Stimulated activated CD8-positive, alpha-beta memory T cell treated with anti-CD3 and anti-CD28 coated beads, Interleukin-2, amount 100 ng/mL, for 48 hours (primary cell): ENCODE measurements at regions not wholly inside any gene's neighbourhood (a gene's known extent, or its start where the extent isn't known, plus 50 kb on each side); places are given as distances from the start of the nearest gene placed in this dataset.
"Not testable (repeated sequence)": the region's sequence is repeated elsewhere in the genome, so short reads cannot be mapped to it uniquely, and the experiment has no call there.

Experiments used
- DNase-seq, 2 donors: peaks; one replicate each; pipeline ENCODE4 v3.0.0-alpha.2; 2020; ENCODE audit warnings: low read depth in 2 of 2

DNA sequence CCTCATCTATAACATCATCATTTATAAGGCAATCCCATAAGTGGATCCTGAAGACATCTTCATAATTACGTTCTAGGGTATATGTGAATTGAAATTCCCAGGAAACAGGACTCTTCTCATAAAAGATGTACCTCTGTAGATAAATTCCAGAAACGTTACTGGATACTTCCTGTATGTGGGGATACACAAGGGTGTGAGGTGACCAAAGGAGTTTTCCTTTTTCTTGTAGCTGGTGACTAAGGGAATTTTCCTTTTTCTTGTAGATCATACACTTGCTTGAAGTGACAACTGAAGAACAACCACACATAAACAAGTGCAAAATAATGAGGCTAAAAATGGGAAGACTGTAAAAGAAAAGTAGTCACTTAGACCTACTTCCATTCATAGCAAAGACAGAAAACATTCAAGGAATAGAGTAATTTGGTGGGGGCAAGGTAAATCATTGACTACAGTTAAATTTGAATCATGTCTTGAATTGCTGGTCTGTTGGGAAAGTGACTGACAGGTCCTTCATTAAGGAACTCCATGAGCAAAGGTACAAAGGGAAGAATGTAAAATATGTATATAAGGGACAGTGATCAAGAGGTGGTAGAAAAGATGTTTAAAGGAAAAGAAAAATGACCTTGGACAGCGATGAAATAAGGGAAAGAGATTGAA is 53.2 kb upstream of the UBE2E3 start:
- DNase-seq = no peak

DNA sequence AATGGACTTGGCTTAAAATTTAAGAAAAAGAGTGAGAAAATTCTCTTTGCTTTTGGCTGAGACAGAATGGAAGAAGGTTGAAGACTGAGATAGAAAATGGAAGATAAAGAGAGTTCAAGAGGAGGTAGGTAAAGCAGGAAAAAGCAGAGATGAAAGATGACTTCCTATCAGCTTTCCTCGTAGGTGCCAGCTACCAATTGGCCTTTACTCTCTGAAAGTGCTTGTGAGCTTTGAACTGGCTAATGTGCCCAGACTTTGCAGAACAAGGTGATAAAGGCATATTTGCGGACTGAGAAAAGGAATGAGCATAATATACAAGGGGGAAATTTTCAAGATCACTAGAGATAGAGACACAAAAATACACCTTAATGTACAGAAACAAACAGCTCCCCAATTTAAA is 54.7 kb upstream of the UBE2E3 start:
- no peak for DNase-seq

DNA sequence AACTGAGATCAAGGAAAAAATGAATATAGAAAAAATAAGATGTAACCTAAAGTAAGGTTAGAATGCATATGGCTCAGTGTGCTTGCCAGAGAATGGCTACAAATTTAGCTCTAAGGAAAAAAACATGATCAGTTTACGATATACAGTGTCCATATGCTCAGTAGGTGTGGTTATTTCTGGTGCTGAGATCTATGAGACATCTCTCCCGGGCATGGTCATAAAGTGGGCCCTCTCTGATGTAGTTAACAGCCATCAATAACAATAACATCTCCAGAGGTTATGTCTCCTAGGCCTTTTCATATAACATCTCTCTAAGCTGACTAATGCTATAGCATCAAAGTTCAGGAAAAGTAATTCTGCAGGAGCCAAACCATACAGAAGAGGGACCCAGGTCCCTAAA is 56.3 kb upstream of the UBE2E3 start:
- no peak for DNase-seq

GRCh38 chr2:180910831-180911665 is 69.4 kb upstream of the UBE2E3 start:
- no peak for DNase-seq

DNA sequence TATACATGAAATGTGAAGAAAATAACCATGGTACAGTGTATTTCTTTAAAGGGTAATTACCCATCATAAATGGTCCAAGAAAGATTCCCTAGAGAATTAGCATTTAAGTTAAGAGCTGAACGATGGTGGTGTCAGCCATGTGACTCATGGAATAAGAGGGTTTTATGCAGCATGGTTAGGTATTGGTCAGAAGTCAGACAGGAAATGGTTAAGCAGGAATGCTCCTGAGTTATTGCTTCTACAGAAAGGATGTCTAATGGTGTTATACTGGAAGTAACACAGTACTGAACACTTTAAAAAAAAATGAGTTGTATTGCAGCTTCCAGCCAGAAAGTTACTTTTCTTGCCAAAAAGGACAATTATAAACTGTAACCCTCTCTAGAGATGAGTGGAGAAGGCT is 72.7 kb upstream of the UBE2E3 start:
- no peak for DNase-seq

GRCh38 chr2:180905461-180905860 is 74.9 kb upstream of the UBE2E3 start:
- DNase-seq = no peak

GRCh38 chr2:180905002-180905401 is 75.4 kb upstream of the UBE2E3 start:
- no peak for DNase-seq

GRCh38 chr2:180901331-180901730 is 79.1 kb upstream of the UBE2E3 start:
- DNase-seq = no peak

- no peak for DNase-seq
Measured at GRCh38 chr2:180893752-180894151, 86.7 kb upstream of the UBE2E3 start.

DNA sequence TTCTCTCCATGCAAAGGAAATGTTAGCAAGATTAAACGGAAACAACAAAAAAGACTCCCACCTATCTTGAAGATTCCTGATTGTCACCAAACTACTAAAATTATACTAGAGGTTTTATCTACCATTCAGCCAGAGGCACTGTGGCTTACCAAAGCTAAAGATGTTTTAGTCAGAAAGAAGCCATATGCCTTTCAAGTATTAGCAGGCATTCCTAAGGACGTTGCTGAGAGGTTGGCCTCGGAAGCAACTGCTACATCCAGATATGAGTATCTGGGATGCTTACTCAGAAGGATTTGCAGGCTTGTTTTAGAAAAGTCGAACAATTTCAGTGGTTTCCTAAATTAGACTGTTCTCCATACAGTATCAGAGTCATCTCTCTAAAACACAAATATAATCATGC is 88.3 kb upstream of the UBE2E3 start:
- no peak for DNase-seq

- no peak for DNase-seq
Measured at GRCh38 chr2:180891360-180891759, 89.0 kb upstream of the UBE2E3 start.

DNA sequence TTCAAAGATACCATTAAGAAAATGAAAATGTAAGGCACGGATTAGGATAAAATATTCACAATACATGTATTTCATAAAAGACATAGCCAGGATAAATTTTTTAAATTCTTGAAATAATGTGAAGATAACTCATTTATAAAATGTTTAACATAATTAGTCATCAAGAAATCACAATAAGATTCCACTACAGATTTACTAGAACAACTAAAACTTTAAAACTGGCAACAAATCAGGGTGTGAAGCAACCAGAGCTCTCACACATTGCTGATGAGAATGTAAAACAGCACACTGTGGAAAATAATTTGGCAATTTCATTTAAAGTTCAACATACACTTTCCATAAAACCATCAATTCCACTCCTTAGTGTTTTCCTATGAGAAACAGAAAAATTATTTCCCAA is 89.6 kb upstream of the UBE2E3 start:
- DNase-seq = no peak

DNA sequence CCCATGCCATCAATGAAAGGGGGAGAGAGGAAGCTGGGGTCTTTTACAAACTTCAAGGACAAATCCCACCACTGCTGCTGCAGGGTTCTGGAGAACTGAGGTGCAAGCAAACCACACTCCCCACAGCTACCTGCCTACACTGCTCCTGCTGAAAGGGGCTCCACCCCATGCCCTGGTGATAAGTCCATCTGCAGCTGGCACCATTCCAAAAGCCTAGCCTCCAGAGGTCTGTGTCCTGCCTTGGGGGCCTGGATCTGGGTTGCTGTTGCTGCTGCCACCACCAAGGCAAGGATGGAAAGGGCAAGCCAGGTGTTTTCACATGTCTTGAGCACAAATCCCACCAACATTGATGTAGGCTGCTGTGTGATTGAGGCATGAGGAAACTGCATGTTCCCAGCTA is 97.4 kb upstream of the UBE2E3 start:
- DNase-seq = no peak

GRCh38 chr2:180876506-180876905 is 103.9 kb upstream of the UBE2E3 start:
- no peak for DNase-seq

DNA sequence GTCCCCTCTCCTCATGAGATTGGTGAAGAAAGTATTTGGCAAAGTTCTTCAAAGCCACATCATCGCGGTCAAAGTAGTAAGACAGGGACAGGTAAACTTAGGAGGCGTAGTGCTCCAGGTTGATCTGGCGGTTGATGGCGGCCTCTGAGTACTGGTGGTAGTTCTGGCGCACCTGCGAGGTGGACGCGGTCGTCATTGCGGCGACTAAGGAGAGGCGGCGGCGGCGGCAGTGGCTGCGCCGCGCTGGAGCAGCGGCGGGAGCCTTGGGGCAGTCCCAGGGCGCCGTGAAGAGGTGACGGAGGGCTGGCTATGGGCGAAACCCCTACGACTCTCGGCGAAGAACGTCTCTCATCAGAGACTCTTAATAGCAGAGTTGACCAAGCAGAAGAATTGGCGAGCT is 107.2 kb upstream of the UBE2E3 start:
- DNase-seq = no peak

GRCh38 chr2:180872781-180873180 is 107.6 kb upstream of the UBE2E3 start:
- DNase-seq = not testable (repeated sequence)

DNA sequence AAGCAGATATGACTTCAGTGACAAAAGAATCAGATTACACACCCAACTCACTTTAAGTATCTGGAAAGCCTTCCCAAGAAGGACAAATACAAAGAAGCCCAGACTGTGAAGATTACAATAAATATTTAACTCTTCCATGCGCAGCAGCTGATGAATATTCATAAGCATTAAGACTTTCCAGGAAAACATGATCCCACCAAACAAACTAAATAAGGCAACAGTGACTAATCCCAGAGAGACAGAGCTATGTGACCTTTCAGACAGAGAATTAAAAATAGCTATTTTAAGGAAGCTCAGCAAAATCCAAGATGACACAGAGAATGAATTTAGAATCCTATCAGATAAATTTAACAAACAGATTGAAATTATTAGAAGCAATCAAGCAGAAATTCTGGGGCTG is 108.2 kb upstream of the UBE2E3 start:
- DNase-seq = no peak

DNA sequence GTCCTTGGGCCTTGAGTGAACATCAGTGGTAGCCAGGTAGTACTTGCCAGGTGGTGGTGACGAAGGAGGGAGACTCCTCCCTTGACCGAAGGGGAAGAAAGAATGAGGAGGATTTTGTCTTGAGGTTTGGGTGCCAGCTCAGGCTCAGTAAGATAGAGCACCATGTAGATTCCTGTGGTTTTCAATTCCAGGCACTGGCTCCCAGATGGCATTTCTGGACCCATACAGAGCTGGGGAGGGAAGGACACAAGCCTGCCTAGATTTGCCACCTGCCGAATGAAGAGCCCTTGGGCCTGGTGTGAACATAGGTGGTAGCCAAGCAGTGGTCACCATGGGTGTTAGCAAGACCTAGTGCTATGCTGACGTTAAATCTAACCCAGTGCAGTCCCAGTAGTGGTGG is 108.8 kb upstream of the UBE2E3 start:
- no peak for DNase-seq

- DNase-seq = no peak
Measured at GRCh38 chr2:180849851-180850250, 130.6 kb upstream of the UBE2E3 start.

- DNase-seq = no peak
Measured at GRCh38 chr2:180848393-180848792, 132.0 kb upstream of the UBE2E3 start.

GRCh38 chr2:180846756-180847472 is 133.5 kb upstream of the UBE2E3 start:
- DNase-seq = no peak

DNA sequence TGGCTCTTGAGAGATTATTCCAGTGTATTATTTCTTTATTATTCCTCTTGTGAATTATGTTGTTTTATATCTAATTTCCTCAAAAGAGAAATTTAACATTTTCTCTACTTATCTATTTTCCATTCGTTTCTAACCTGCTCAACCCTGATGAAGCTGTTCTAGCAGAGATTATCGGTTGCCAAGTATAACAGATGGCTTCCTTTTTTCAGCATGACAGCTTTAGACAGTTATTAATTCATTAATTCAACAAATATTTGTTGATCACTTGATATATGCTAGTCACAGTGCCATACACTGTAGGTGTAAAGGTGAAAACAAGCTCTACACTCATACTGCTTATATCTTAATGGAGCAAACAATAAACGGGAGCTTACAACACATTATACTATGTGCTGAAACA is 137.9 kb upstream of the UBE2E3 start:
- no peak for DNase-seq

DNA sequence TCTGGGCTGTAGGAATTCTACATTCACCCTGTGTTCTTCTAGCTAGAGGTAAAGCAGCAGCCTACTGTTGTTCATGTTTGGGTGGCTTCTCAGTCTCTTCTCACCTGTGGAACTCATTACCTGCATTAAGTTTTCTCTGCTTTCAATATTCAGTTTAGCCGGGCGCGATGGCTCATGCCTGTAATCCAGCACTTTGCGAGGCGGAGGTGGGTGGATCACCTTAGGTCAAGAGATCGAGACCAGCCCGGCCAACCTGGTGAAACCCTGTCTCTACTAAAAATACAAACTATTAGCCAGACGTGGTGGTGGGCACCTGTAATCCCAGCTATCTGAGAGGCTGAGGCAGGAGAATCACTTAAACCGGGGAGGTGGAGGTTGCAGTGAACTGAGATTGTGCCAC is 139.8 kb upstream of the UBE2E3 start:
- DNase-seq = no peak
